ENCODE measurements at regions not wholly inside any gene's neighbourhood (a gene's known extent, or its start where the extent isn't known, plus 50 kb on each side); places are given as distances from the start of the nearest gene placed in this dataset.

GRCh38 chr3:14261229-14261628 is 82.6 kb downstream of the LSM3 start:
- Histone ChIP-seq H3K4me3 (no peak overlapping the region), H3K36me3 (no peaks in the 10 kb centered on the region), H3K9me3 (no peaks in the 10 kb centered on the region), H3K4me1 (no peaks in the 10 kb centered on the region), H3K27me3 (no peaks in the 10 kb centered on the region), H3K27ac (no peak overlapping the region)
- 10 to 12% methylated on average over 8 of the region's 8 CpGs for WGBS, 2 donors
- DNase-seq (peak; percentile 59 to 93 (median 84)), FAIRE-seq (no peak), ATAC-seq (peak; percentile 68 to 97 (median 91))
- TF ChIP-seq CTCF (IDR thresholded peaks at IDR 0.05), result peak; percentile 93 to 98 (median 96)
- intact Hi-C loops (cut with DNase I), result loop anchor here in 1 of 3 donors (5.0 kb wide), 1 partner anchor 201 kb away; no protein-coding TSS in a partner anchor

- no peak for ATAC-seq
- Histone ChIP-seq H3K27ac (no peak overlapping the region), H3K4me3 (no peak overlapping the region), H3K36me3 (no peaks in the 10 kb centered on the region), H3K4me1 (no peaks in the 10 kb centered on the region), H3K27me3 (no peaks in the 10 kb centered on the region), H3K9me3 (no peaks in the 10 kb centered on the region)
- no peak for TF ChIP-seq CTCF (IDR thresholded peaks at IDR 0.05)
- intact Hi-C loops (cut with DNase I), result loop anchor here in 2 of 3 donors (2.0 to 5.0 kb wide), 2 partner anchors 200 to 205 kb away; no protein-coding TSS in a partner anchor
- DNase-seq, result no peak
- WGBS, 2 donors, result 81 to 89% methylated on average over 1 of the region's 1 CpG
- no peak for FAIRE-seq
These were observed 83.6 kb downstream of the LSM3 start for GRCh38 chr3:14262212-14262611.

GRCh38 chr3:14262867-14263266 is 84.2 kb downstream of the LSM3 start:
- TF ChIP-seq CTCF (IDR thresholded peaks at IDR 0.05), result no peak
- Histone ChIP-seq H3K27me3 (no peaks in the 10 kb centered on the region), H3K9me3 (no peaks in the 10 kb centered on the region), H3K4me3 (no peak overlapping the region), H3K4me1 (no peaks in the 10 kb centered on the region), H3K36me3 (no peaks in the 10 kb centered on the region), H3K27ac (no peak overlapping the region)
- 57% methylated on average over 2 to 3 of the region's 3 CpGs for WGBS, 2 donors
- ATAC-seq, result no peak
- no peak for FAIRE-seq
- no peak for DNase-seq
- intact Hi-C loops (cut with DNase I), result loop anchor here in 2 of 3 donors (2.0 to 5.0 kb wide), 2 partner anchors 199 to 204 kb away; no protein-coding TSS in a partner anchor

- H3K27me3 ChIP-seq, result no peaks in the 10 kb centered on the region
- no peak overlapping the region for H3K27ac ChIP-seq
- intact Hi-C loops (cut with DNase I), result loop anchor here in 2 of 3 donors (2.0 to 5.0 kb wide), 2 partner anchors 199 to 203 kb away; no protein-coding TSS in a partner anchor
- H3K4me3 ChIP-seq, result no peak overlapping the region
- no peak for TF ChIP-seq CTCF (IDR thresholded peaks at IDR 0.05)
- no peaks in the 10 kb centered on the region for H3K9me3 ChIP-seq
- H3K36me3 ChIP-seq, result no peaks in the 10 kb centered on the region
- ATAC-seq (no peak), FAIRE-seq (no peak), DNase-seq (no peak)
- H3K4me1 ChIP-seq, result no peaks in the 10 kb centered on the region
- WGBS, 2 donors, result 70 to 82% methylated on average over 9 of the region's 9 CpGs
These were observed 84.8 kb downstream of the LSM3 start for GRCh38 chr3:14263317-14264005.

Measured in pancreas (tissue), 10 donors.